Left lung (tissue), 4 donors: ENCODE measurements at regions not wholly inside any gene's neighbourhood (a gene's known extent, or its start where the extent isn't known, plus 50 kb on each side); places are given as distances from the start of the nearest gene placed in this dataset.

ENCODE experiments used
- ATAC-seq: fragments of 200-7000 bp; cut with Tn5 transposase; one replicate; pipeline ENCODE4 v1.9.1; 2020; ENCODE audit warnings: moderate library complexity
- DNase-seq, 4 donors: peaks; one replicate each; pipeline ENCODE4 v3.0.0-alpha.2; 2013 to 2020
- H3K27ac ChIP-seq, 2 donors: fragments of 200-600 bp; sonication (generic) in 1 of 2; one replicate each; pipeline versions ENCODE4 v1.5.0 to v1.8.0; 2020 to 2021
- H3K27me3 ChIP-seq, 2 donors: fragments of 200-600 bp; sonication (generic) in 1 of 2; one replicate each; pipeline versions ENCODE4 v1.5.0 to v1.8.0; 2020 to 2021
- H3K36me3 ChIP-seq, 2 donors: fragments of 200-600 bp; sonication (generic) in 1 of 2; one replicate each; pipeline versions ENCODE4 v1.5.0 to v1.8.0; 2020 to 2021
- H3K4me1 ChIP-seq, 2 donors: fragments of 200-600 bp; one replicate each; pipeline ENCODE4 v1.8.0; 2021
- H3K4me3 ChIP-seq, 2 donors: fragments of 200-600 bp; sonication (generic) in 1 of 2; one replicate each; pipeline versions ENCODE4 v1.5.0 to v1.8.0; 2020 to 2021; ENCODE audit warnings: mild to moderate bottlenecking in 1 of 2
- H3K9me3 ChIP-seq, 2 donors: fragments of 200-600 bp; sonication (generic) in 1 of 2; one replicate each; pipeline versions ENCODE4 v1.5.0 to v1.8.0; 2020 to 2021
- CTCF ChIP-seq, 2 donors: fragments of 200-600 bp; sonication (generic) in 1 of 2; IDR thresholded peaks; one replicate each; pipeline versions ENCODE4 v1.5.0 to v1.8.0; 2021; ENCODE audit warnings: antibody characterized with exemption in 2 of 2
- intact Hi-C, 2 donors: fragments of 100-400 bp; cut with DNase I; formaldehyde crosslinking; loops; one replicate each; pipeline versions ENCODE4 v1.11.2 to v1.14.2; 2022
- donor health status: DM: no; HTN: yes; CAD: no.
- donor health status: DM: no; HTN: no; CAD: no.

GRCh38 chr10:64206409-64206808 is 685.2 kb downstream of the REEP3 start:
- Histone ChIP-seq H3K36me3 (no peaks in the 10 kb centered on the region), H3K4me3 (no peak overlapping the region), H3K27me3 (no peaks in the 10 kb centered on the region), H3K9me3 (peaks cover 0 to 26% of the 10 kb centered on the region in 2 donors), H3K27ac (no peak overlapping the region), H3K4me1 (no peaks in the 10 kb centered on the region)
- ATAC-seq (no peak), DNase-seq (no peak)
- TF ChIP-seq CTCF (IDR thresholded peaks at IDR 0.05), result no peak
- intact Hi-C loops, result no loop called here

GRCh38 chr10:64209561-64209960 is 688.4 kb downstream of the REEP3 start:
- Histone ChIP-seq H3K9me3 (peaks cover 0 to 26% of the 10 kb centered on the region in 2 donors), H3K27ac (no peak overlapping the region), H3K36me3 (no peaks in the 10 kb centered on the region), H3K27me3 (no peaks in the 10 kb centered on the region), H3K4me3 (no peak overlapping the region), H3K4me1 (no peaks in the 10 kb centered on the region)
- DNase-seq (peak in 2 of 4 donors; percentile 81 to 83), ATAC-seq (peak; percentile 65)
- no peak for TF ChIP-seq CTCF (IDR thresholded peaks at IDR 0.05)
- intact Hi-C loops, result no loop called here

GRCh38 chr10:64210211-64210610 is 689.0 kb downstream of the REEP3 start:
- H3K9me3 ChIP-seq, result peaks cover 0 to 26% of the 10 kb centered on the region in 2 donors
- ATAC-seq (no peak), DNase-seq (no peak)
- intact Hi-C loops, result no loop called here
- H3K4me3 ChIP-seq, result no peak overlapping the region
- no peak overlapping the region for H3K27ac ChIP-seq
- no peaks in the 10 kb centered on the region for H3K36me3 ChIP-seq
- no peaks in the 10 kb centered on the region for H3K27me3 ChIP-seq
- no peak for TF ChIP-seq CTCF (IDR thresholded peaks at IDR 0.05)
- H3K4me1 ChIP-seq, result no peaks in the 10 kb centered on the region

GRCh38 chr10:64211466-64211865 is 690.3 kb downstream of the REEP3 start:
- DNase-seq (peak in 1 of 4 donors; percentile 12), ATAC-seq (no peak)
- intact Hi-C loops, result no loop called here
- no peak for TF ChIP-seq CTCF (IDR thresholded peaks at IDR 0.05)
- Histone ChIP-seq H3K4me3 (no peak overlapping the region), H3K4me1 (no peaks in the 10 kb centered on the region), H3K27ac (no peak overlapping the region), H3K36me3 (no peaks in the 10 kb centered on the region), H3K9me3 (peaks cover 0 to 26% of the 10 kb centered on the region in 2 donors), H3K27me3 (no peaks in the 10 kb centered on the region)

GRCh38 chr10:64215088-64215487 is 693.9 kb downstream of the REEP3 start:
- peaks cover 0 to 12% of the 10 kb centered on the region in 2 donors for H3K9me3 ChIP-seq
- no peak overlapping the region for H3K4me3 ChIP-seq
- ATAC-seq (no peak), DNase-seq (no peak)
- intact Hi-C loops, result no loop called here
- H3K36me3 ChIP-seq, result no peaks in the 10 kb centered on the region
- no peaks in the 10 kb centered on the region for H3K4me1 ChIP-seq
- H3K27me3 ChIP-seq, result no peaks in the 10 kb centered on the region
- no peak overlapping the region for H3K27ac ChIP-seq
- TF ChIP-seq CTCF (IDR thresholded peaks at IDR 0.05), result no peak
